8988T (cell line): ENCODE measurements at regions not wholly inside any gene's neighbourhood (a gene's known extent, or its start where the extent isn't known, plus 50 kb on each side); places are given as distances from the start of the nearest gene placed in this dataset.
A peak's percentile ranks its signal among the peaks of the same experiment; 100 is the strongest.
"Not testable (repeated sequence)": the region's sequence is repeated elsewhere in the genome, so short reads cannot be mapped to it uniquely, and the experiment has no call there.

Source experiments
- DNase-seq: peaks from one replicate; pipeline ENCODE4 v3.0.0; 2011

GRCh38 chr10:29820890-29821461 is 186.2 kb upstream of the SVIL start:
- no peak for DNase-seq

DNA sequence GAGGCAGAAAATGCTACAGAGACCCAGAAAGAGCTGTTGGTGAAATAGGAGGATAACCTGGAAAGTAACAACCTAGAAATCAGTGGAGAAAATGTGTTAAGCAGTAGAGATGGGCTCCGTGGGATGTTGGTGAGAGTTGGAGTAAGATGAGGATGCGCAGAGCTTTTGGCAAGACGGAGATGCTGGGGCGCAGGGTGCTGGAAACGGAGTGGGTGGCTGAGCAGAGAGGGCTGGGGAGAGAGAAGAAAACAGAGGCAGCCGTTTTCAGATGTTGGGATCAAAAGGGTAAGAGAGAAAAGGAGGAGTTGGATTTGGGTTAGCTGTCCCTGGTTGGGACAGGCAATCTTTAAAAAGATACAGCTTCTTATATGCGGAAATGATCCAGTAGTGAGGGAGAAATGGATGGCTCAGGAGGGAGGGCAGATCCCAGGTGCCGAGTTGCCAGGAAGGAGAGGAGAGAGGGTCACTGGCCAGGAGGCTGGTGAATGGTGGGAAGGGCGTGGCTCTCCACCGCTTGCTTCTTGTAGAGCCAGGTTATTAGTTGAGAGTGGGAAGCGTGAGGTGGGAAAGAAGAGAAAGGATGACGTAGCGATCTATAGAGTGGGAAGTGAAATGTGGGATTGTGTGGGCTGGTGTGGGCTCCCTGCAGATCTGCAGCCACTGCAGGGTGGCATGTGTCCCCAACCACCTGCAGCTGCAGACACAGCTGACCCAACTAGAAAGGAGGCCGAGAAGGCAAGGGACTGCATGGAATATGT is 182.2 kb upstream of the SVIL start:
- DNase-seq, result no peak

GRCh38 chr10:29815572-29815971 is 180.8 kb upstream of the SVIL start:
- DNase-seq, result no peak

DNA sequence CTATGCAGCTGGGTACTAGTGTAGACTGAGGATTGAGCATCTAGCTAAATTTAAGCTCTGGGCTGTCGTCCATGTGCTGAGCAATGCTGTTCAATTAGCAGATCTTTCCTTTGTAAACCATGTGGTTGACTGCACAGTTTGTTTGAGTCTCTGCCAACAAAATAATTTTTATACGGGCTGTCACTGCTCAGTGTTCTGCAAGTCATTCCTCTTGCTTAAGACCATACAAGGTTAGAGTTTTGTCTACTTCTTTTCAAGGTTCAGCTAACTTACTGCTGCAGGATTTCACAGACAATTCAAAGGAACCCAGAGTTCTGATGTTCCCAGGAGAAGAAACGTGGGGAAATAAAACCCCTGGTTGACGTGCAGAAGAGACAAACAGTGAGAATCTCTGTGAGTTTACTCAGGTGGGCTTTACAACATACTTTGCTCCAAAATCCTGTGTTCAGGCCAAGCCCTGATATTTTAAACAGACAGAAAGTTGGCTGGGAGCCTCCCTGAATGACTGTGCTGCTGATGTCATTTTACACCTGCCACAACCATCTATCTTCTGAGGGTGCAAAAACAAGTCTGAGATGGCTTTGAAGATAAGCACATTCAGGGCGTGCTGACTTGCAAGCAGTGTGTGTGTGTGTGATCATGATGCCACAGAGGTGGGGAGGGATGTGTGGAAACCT is 177.1 kb upstream of the SVIL start:
- no peak for DNase-seq

- DNase-seq, result no peak
Observed at GRCh38 chr10:29810816-29811215, 176.0 kb upstream of the SVIL start.

GRCh38 chr10:29810231-29810630 is 175.5 kb upstream of the SVIL start:
- not testable (repeated sequence) for DNase-seq

- no peak for DNase-seq
Observed at GRCh38 chr10:29809383-29809782, 174.6 kb upstream of the SVIL start.

DNA sequence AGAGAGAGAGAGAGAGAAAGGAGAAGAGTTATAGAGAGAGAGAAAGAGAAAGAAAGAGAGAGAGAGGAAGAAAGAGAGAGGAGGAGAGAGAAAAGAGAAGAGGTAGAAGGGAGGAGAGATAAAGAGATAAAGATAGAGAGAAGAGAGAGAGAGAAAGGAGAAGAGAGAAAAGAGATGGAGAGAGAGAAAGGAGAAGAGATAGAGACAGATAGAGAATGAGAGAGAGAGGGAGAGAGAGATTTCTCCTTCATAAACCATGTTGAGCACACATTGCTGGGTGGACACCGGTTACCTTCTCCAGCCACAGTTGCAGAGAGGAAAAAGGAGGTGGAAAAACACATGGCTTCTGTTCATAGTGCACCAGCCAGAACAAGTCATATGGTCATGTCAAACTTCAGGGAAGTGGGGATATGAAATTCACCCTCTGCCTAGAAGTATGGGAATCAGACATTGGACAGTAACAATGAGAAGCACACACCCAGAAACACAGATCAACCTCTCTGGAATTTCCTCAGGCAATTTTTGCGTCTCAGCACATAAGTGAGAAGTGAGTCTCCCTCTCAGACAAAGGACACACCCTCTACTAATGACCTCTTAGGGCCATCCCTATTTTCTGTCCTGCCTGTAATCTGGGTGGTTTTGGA is 172.5 kb upstream of the SVIL start:
- DNase-seq, result peak; percentile 26

DNA sequence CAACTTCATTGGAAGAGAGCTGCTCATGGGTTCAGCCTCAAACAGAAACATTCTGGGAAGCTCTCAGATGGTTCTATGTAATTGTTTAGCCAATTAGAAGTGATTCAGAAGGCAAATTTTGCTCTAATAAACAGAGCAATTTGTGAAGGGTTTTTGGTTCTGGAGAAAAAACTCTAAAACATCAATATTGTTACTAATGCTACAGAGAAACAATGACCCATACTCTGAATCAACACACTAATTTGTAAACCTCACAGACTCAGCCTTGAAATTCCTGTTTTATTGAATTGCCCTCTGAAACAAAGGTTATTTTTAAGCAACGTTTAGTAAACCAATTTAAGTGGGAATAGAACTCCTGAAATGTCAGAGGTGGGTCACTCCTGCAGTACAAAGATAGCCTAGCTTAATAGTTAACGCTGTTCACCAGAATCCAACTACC is 171.6 kb upstream of the SVIL start:
- DNase-seq, result no peak

DNA sequence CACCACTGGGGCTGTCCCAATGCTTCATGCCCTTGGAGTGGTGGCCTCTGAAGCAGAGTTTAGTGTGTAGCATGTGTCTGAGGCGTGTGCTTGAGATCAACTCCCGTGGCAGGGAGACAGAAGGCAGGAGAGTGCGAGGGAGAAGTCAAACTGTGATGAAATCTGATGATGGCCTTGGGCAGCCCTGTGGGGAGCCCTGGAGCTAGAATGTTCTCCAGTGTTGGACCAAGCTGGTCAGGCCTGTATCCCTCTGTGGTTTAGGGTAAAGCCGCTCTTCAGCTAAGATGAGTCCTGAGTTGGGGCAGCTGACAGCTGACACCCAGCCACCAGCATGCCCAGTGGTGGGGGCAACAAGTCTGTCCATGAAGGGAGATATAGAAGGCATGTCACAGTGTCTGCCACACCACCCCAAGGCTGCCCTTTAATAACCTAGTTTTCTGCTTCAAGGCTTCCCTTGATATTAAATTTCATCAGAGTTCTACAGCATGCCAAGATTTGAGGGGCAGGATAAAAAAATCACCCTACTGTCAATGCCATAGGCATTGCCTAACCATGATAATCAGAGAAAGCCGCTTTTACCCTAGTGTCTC is 170.5 kb upstream of the SVIL start:
- no peak for DNase-seq

GRCh38 chr10:29804025-29804852 is 169.5 kb upstream of the SVIL start:
- DNase-seq, result peak; percentile 34

DNA sequence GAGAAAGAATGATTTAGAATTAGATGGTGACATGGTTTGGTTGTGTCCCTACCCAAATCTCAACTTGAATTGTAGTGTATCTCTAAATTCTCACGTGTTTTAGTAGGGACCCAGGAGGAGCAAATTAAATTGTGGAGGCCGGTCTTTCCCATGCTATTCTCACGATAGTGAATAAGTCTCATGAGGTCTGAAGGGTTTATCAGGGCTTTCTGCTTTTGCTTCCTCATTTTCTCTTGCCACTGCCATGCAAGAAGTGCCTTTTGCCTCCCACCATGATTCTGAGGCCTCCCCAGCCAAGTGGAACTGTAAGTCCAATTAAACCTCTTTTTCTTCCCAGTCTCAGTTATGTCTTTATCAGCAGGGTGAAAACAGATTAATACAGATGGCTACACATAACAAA is 167.4 kb upstream of the SVIL start:
- no peak for DNase-seq

DNA sequence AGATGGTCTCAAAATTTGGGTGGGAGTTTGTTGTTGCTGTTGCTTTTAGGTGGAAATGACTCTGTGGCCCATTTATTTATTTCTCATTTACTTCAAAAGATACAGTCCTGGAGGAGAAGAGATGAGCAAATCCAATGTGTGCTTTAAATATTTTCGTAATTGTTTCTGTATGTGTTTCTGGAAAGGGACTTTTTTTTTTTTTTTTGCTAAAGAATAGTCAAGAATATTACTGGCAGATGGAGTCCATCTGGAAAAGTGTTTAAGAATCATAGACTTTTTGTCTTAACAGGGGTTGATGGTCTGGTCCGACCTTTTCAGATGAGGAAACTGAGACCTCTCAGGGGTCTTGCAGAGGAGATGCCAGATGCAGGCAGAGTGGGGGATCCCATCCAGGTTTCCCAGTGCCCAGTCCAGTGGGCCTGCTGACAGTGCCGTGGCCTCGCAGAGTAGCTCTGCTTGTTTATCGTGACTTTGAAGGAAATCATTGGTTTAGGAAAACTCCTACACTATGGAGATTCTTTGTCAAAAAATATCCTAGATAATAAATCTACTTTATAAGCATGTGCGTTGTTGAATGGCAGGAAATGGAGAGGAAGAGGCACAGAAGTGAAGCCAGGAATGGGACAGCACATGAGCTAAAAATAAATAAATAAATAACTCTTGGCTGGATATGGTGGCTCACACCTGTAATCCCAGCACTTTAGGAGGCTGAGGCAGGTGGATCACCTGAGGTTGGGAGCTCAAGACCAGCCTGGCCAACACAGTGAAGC is 164.3 kb upstream of the SVIL start:
- no peak for DNase-seq

GRCh38 chr10:29797616-29798015 is 162.8 kb upstream of the SVIL start:
- no peak for DNase-seq

- no peak for DNase-seq
Observed at GRCh38 chr10:29795850-29796249, 161.1 kb upstream of the SVIL start.

- no peak for DNase-seq
Observed at GRCh38 chr10:29794776-29795611, 160.2 kb upstream of the SVIL start.

DNA sequence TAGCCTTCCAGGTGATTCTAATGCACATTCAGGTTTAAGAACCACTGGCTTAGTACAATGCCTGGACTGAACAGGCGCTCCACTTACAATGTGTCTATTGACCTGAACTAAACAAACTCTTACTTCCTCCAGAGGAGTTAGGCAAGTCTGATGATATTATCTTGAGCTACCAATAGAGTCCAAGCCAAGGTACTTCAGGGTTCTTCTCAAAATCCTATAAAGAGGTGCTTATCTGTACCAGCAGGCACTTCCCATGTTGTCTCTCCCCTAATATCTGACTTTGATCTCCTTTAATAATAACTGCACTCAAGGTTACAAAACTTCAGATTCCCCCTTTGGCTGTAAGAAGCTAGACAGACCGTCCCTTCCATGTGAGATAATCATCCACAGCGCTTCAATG is 157.0 kb upstream of the SVIL start:
- DNase-seq, result no peak

DNA sequence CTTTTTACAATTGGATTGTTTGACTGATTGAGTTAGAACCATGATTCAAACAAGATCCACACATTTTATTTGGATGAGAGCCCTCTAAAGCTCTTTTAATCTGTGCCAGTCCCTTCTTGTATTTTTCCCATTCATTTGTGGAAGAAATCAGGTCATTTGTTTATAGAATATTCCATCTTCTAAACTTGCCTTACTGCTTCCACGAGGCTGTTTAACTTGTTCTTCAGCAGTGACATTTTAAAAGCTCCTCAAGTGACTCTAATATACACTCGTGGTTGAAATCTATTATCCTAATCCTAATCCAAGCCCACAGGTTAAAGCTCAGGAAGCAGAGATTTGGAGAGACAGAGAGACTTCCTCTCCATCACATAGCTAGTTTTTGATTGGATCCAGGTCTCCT is 155.4 kb upstream of the SVIL start:
- DNase-seq, result no peak

- no peak for DNase-seq
Observed at GRCh38 chr10:29788113-29788512, 153.3 kb upstream of the SVIL start.

- no peak for DNase-seq
Observed at GRCh38 chr10:29785701-29786100, 150.9 kb upstream of the SVIL start.
